Thymus (tissue), 11 donors: ENCODE measurements at regions not wholly inside any gene's neighbourhood (a gene's known extent, or its start where the extent isn't known, plus 50 kb on each side); places are given as distances from the start of the nearest gene placed in this dataset.

ENCODE experiments used
- DNase-seq, 9 donors: peaks; one replicate each; pipeline ENCODE4 v3.0.0-alpha.2; 2013; ENCODE audit warnings: low spot score in 9 of 9, low read depth in 6 of 9, missing footprints in 1 of 9
- H3K27ac ChIP-seq, 2 donors: one replicate each; pipeline ENCODE4 v1.5.1; 2013; ENCODE audit warnings: control low read depth in 1 of 2, low read depth in 1 of 2, low read length in 1 of 2, mild to moderate bottlenecking in 1 of 2, moderate library complexity in 1 of 2
- H3K27me3 ChIP-seq, 2 donors: one replicate each; pipeline ENCODE4 v1.5.1; 2013; ENCODE audit warnings: low read length in 1 of 2; ENCODE audit not compliant: control insufficient read depth in 2 of 2, insufficient read depth in 1 of 2
- H3K36me3 ChIP-seq, 2 donors: one replicate each; pipeline ENCODE4 v1.5.1; 2013; ENCODE audit warnings: low read length in 1 of 2, mild to moderate bottlenecking in 1 of 2, moderate library complexity in 1 of 2; ENCODE audit not compliant: control insufficient read depth in 2 of 2, insufficient read depth in 2 of 2
- H3K4me1 ChIP-seq, 2 donors: one replicate each; pipeline ENCODE4 v1.5.1; 2013; ENCODE audit warnings: low read length in 2 of 2; ENCODE audit not compliant: control insufficient read depth in 2 of 2, insufficient read depth in 2 of 2
- H3K4me3 ChIP-seq, 2 donors: one replicate each; pipeline ENCODE4 v1.5.1; 2013; ENCODE audit warnings: low read length in 2 of 2, control low read depth in 1 of 2, mild to moderate bottlenecking in 1 of 2
- H3K9me3 ChIP-seq, 2 donors: one replicate each; pipeline ENCODE4 v1.5.1; 2013; ENCODE audit warnings: low read length in 1 of 2, mild to moderate bottlenecking in 1 of 2; ENCODE audit not compliant: control insufficient read depth in 2 of 2, insufficient read depth in 1 of 2
- WGBS: extraction: QIAGEN DNeasy Blood & Tissue Kit; methylation state at CpG from one replicate; pipeline ENCODE4 v1.1.7; 2013; 5-methylcytosine and 5-hydroxymethylcytosine counted together
- donor health status: healthy.

GRCh38 chr3:36095238-36095637 lies 285.1 kb upstream of the STAC start:
- H3K36me3 ChIP-seq, result no peaks in the 10 kb centered on the region
- no peaks in the 10 kb centered on the region for H3K9me3 ChIP-seq
- 89% methylated on average over 3 of the region's 3 CpGs for WGBS
- H3K27me3 ChIP-seq, result no peaks in the 10 kb centered on the region
- DNase-seq, result no peak
- no peak overlapping the region for H3K27ac ChIP-seq
- H3K4me1 ChIP-seq, result no peaks in the 10 kb centered on the region
- no peak overlapping the region for H3K4me3 ChIP-seq

GRCh38 chr3:36097209-36097608 lies 283.1 kb upstream of the STAC start:
- WGBS, result 65% methylated on average over 2 of the region's 2 CpGs

GRCh38 chr3:36114353-36114752 lies 266.0 kb upstream of the STAC start:
- no peaks in the 10 kb centered on the region for H3K4me1 ChIP-seq
- H3K36me3 ChIP-seq, result no peaks in the 10 kb centered on the region

More at GRCh38 chr3:36097209-36097608, 283.1 kb upstream of the STAC start:
- Histone ChIP-seq H3K4me1 (no peaks in the 10 kb centered on the region), H3K9me3 (no peaks in the 10 kb centered on the region), H3K27ac (no peak overlapping the region), H3K27me3 (no peaks in the 10 kb centered on the region), H3K36me3 (no peaks in the 10 kb centered on the region), H3K4me3 (no peak overlapping the region)
- DNase-seq, result no peak

GRCh38 chr3:36124118-36124796 lies 256.0 kb upstream of the STAC start:
- no peak for DNase-seq
- H3K4me3 ChIP-seq, result no peak overlapping the region
- H3K36me3 ChIP-seq, result no peaks in the 10 kb centered on the region
- H3K4me1 ChIP-seq, result no peaks in the 10 kb centered on the region
- WGBS, result 95% methylated on average over 2 of the region's 2 CpGs
- no peaks in the 10 kb centered on the region for H3K9me3 ChIP-seq
- no peaks in the 10 kb centered on the region for H3K27me3 ChIP-seq
- no peak overlapping the region for H3K27ac ChIP-seq

More at GRCh38 chr3:36114353-36114752, 266.0 kb upstream of the STAC start:
- Histone ChIP-seq H3K9me3 (no peaks in the 10 kb centered on the region), H3K4me3 (no peak overlapping the region), H3K27ac (no peak overlapping the region), H3K27me3 (no peaks in the 10 kb centered on the region)
- no peak for DNase-seq

GRCh38 chr3:36132214-36132613 lies 248.1 kb upstream of the STAC start:
- no peaks in the 10 kb centered on the region for H3K9me3 ChIP-seq
- DNase-seq, result no peak
- no peaks in the 10 kb centered on the region for H3K4me1 ChIP-seq
- H3K27me3 ChIP-seq, result no peaks in the 10 kb centered on the region
- no peak overlapping the region for H3K4me3 ChIP-seq
- WGBS, result 98% methylated on average over 2 of the region's 2 CpGs
- no peaks in the 10 kb centered on the region for H3K36me3 ChIP-seq
- no peak overlapping the region for H3K27ac ChIP-seq

GRCh38 chr3:36135863-36136262 lies 244.4 kb upstream of the STAC start:
- no peaks in the 10 kb centered on the region for H3K4me1 ChIP-seq
- no peak for DNase-seq
- no peaks in the 10 kb centered on the region for H3K27me3 ChIP-seq
- no peak overlapping the region for H3K4me3 ChIP-seq
- no peaks in the 10 kb centered on the region for H3K9me3 ChIP-seq
- no peaks in the 10 kb centered on the region for H3K36me3 ChIP-seq
- no peak overlapping the region for H3K27ac ChIP-seq

- no peak for DNase-seq
- no peak overlapping the region for H3K4me3 ChIP-seq
- H3K27ac ChIP-seq, result no peak overlapping the region
- H3K4me1 ChIP-seq, result no peaks in the 10 kb centered on the region
- H3K9me3 ChIP-seq, result no peaks in the 10 kb centered on the region
- no peaks in the 10 kb centered on the region for H3K36me3 ChIP-seq
- H3K27me3 ChIP-seq, result no peaks in the 10 kb centered on the region
Observed at GRCh38 chr3:36142746-36143145, 237.6 kb upstream of the STAC start.

GRCh38 chr3:36146404-36146803 lies 233.9 kb upstream of the STAC start:
- H3K27ac ChIP-seq, result no peak overlapping the region
- no peak overlapping the region for H3K4me3 ChIP-seq
- no peaks in the 10 kb centered on the region for H3K9me3 ChIP-seq
- DNase-seq, result no peak
- WGBS, result 98% methylated on average over 2 of the region's 2 CpGs
- H3K27me3 ChIP-seq, result no peaks in the 10 kb centered on the region
- H3K4me1 ChIP-seq, result no peaks in the 10 kb centered on the region
- H3K36me3 ChIP-seq, result no peaks in the 10 kb centered on the region

GRCh38 chr3:36147934-36148558 lies 232.3 kb upstream of the STAC start:
- Histone ChIP-seq H3K36me3 (no peaks in the 10 kb centered on the region), H3K27ac (no peak overlapping the region), H3K4me3 (no peak overlapping the region), H3K9me3 (no peaks in the 10 kb centered on the region), H3K27me3 (no peaks in the 10 kb centered on the region), H3K4me1 (no peaks in the 10 kb centered on the region)
- no peak for DNase-seq
- 95% methylated on average over 11 of the region's 11 CpGs for WGBS
